ENCODE measurements at regions not wholly inside any gene's neighbourhood (a gene's known extent, or its start where the extent isn't known, plus 50 kb on each side); places are given as distances from the start of the nearest gene placed in this dataset.

GRCh38 chr7:110017405-110017804 is 1073.5 kb upstream of the LRRN3 start:
- no peak for DNase-seq
- Histone ChIP-seq H3K27ac (ENCODE audit: low read length) (no peak overlapping the region), H3K36me3 (ENCODE audit: control insufficient read depth, insufficient read depth, low read length) (no peaks in the 10 kb centered on the region), H3K27me3 (ENCODE audit: control insufficient read depth, insufficient read depth, low read length) (no peaks in the 10 kb centered on the region), H3K9me3 (ENCODE audit: control insufficient read depth, low read depth, low read length) (no peaks in the 10 kb centered on the region), H3K4me1 (ENCODE audit: control insufficient read depth, insufficient read depth, low read length) (peaks cover 3% of the 10 kb centered on the region), H3K4me3 (ENCODE audit: low read length) (no peak overlapping the region)
- WGBS (ENCODE audit: insufficient coverage, low lambda C conversion rate): no CpG with 5 or more reads among the region's 1 CpG

DNA sequence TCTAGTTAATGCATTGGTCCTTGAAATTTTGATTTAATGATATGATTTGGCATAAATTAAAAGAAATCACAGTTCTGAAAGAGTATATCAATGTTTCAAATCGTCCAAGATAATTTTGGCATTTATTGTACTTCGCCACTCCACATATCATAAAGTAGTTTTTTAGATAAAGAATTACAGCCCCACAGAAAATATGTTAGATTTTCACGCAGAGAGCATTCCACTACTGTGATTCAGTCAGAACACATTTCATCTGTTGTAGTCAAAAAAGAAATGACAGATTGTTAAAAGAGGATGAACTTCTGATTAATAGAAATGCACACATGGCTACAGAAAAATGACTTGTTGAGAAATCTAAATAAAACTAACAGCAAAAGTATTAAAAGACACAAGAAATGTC is 1063.5 kb upstream of the LRRN3 start:
- 78% methylated on average over 3 of the region's 3 CpGs for WGBS (ENCODE audit: insufficient coverage, low lambda C conversion rate)
- no peak overlapping the region for H3K4me3 ChIP-seq (ENCODE audit: low read length)

GRCh38 chr7:110043519-110043918 is 1047.4 kb upstream of the LRRN3 start:
- no peaks in the 10 kb centered on the region for H3K36me3 ChIP-seq (ENCODE audit: control insufficient read depth, insufficient read depth, low read length)
- H3K4me3 ChIP-seq (ENCODE audit: low read length): no peak overlapping the region
- no peaks in the 10 kb centered on the region for H3K27me3 ChIP-seq (ENCODE audit: control insufficient read depth, insufficient read depth, low read length)
- H3K27ac ChIP-seq (ENCODE audit: low read length): no peak overlapping the region
- DNase-seq: no peak
- no peaks in the 10 kb centered on the region for H3K9me3 ChIP-seq (ENCODE audit: control insufficient read depth, low read depth, low read length)
- no peaks in the 10 kb centered on the region for H3K4me1 ChIP-seq (ENCODE audit: control insufficient read depth, insufficient read depth, low read length)
- no CpG with 5 or more reads among the region's 1 CpG for WGBS (ENCODE audit: insufficient coverage, low lambda C conversion rate)

More for the DNA sequence above, 1063.5 kb upstream of the LRRN3 start:
- Histone ChIP-seq H3K9me3 (ENCODE audit: control insufficient read depth, low read depth, low read length) (no peaks in the 10 kb centered on the region), H3K27ac (ENCODE audit: low read length) (no peak overlapping the region), H3K4me1 (ENCODE audit: control insufficient read depth, insufficient read depth, low read length) (no peaks in the 10 kb centered on the region), H3K27me3 (ENCODE audit: control insufficient read depth, insufficient read depth, low read length) (no peaks in the 10 kb centered on the region), H3K36me3 (ENCODE audit: control insufficient read depth, insufficient read depth, low read length) (no peaks in the 10 kb centered on the region)
- no peak for DNase-seq

DNA sequence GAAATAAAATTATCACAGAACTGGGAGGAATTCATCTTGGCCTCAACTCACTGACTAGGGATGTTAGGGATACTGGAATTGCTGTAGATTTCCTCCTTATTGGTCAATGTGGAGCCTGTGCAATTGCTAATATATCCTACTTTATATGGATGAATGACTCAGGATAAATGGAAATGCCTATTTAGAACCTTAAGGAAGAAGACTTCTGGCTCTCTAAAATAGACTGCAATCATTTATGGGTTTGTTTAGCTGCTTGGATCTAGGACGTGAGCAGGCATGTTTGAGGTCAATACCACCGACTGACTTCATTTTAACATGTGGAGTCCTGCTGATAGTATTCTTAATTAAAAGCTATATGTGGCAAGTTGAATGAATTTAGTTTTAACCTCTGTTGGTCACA is 1040.1 kb upstream of the LRRN3 start:
- H3K27me3 ChIP-seq (ENCODE audit: control insufficient read depth, insufficient read depth, low read length): no peaks in the 10 kb centered on the region
- WGBS (ENCODE audit: insufficient coverage, low lambda C conversion rate): no CpG with 5 or more reads among the region's 2 CpGs

DNA sequence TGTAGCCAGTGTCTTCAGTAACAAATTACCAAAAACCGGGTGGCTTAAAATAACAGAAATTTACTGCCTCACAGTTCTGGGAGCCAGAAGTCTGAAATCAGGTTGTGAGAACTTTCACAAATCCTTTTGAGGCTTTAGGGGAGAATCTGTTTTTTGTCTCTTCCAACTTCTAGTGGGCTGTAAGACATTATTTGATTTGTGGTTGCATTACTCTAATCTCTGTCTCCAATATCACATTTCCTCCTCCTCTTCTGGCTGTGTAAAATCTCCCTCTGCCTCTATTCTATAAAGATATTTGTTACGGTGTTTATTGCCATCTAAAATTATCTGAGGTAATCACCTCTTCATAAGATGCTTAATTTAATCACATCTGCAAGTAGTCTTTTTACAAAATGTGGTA is 1039.6 kb upstream of the LRRN3 start:
- no peaks in the 10 kb centered on the region for H3K9me3 ChIP-seq (ENCODE audit: control insufficient read depth, low read depth, low read length)
- DNase-seq: no peak
- H3K27ac ChIP-seq (ENCODE audit: low read length): no peak overlapping the region
- no peak overlapping the region for H3K4me3 ChIP-seq (ENCODE audit: low read length)
- H3K27me3 ChIP-seq (ENCODE audit: control insufficient read depth, insufficient read depth, low read length): no peaks in the 10 kb centered on the region
- 67% methylated on average over 1 of the region's 2 CpGs for WGBS (ENCODE audit: insufficient coverage, low lambda C conversion rate)
- no peaks in the 10 kb centered on the region for H3K36me3 ChIP-seq (ENCODE audit: control insufficient read depth, insufficient read depth, low read length)
- H3K4me1 ChIP-seq (ENCODE audit: control insufficient read depth, insufficient read depth, low read length): no peaks in the 10 kb centered on the region

More for the DNA sequence above, 1040.1 kb upstream of the LRRN3 start:
- H3K4me3 ChIP-seq (ENCODE audit: low read length): no peak overlapping the region
- DNase-seq: no peak
- H3K4me1 ChIP-seq (ENCODE audit: control insufficient read depth, insufficient read depth, low read length): no peaks in the 10 kb centered on the region
- no peaks in the 10 kb centered on the region for H3K36me3 ChIP-seq (ENCODE audit: control insufficient read depth, insufficient read depth, low read length)
- H3K9me3 ChIP-seq (ENCODE audit: control insufficient read depth, low read depth, low read length): no peaks in the 10 kb centered on the region
- no peak overlapping the region for H3K27ac ChIP-seq (ENCODE audit: low read length)

DNA sequence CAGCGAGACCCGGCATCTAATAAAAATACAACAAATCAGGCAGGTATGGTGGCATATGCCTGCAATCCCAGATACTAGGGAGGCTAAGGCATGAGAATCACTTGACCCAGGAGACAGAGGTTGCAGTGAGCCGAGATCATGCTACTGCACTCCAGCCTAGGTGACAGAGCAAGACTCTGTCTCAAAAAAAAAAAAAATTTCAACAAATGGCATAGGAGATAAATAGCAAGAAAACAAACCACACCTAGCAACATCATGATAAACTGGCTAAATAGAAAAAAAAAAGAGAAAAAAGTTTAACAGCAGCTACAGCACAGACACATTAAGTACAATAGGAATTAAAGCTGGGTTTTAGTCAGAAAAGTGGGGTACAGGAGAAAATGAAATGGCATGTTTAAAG is 1034.6 kb upstream of the LRRN3 start:
- no peaks in the 10 kb centered on the region for H3K27me3 ChIP-seq (ENCODE audit: control insufficient read depth, insufficient read depth, low read length)
- no CpG with 5 or more reads among the region's 3 CpGs for WGBS (ENCODE audit: insufficient coverage, low lambda C conversion rate)

DNA sequence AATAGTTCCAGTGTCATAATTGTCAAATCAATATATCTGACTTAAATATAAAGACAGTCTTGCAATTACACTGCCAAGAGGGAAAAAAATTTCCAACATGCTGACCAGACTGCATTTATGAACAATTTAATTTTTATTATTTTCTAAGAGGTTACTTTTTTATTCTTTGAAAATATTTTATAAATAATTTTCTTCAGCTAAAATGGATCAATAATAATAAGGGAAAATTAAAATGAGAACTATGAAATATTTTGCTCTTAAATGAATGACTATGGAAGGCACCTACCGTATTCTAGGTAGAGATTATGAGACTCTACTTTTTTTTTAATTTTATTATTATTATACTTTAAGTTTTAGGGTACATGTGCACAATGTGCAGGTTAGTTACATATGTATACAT is 1032.5 kb upstream of the LRRN3 start:
- Histone ChIP-seq H3K9me3 (ENCODE audit: control insufficient read depth, low read depth, low read length) (no peaks in the 10 kb centered on the region), H3K27ac (ENCODE audit: low read length) (no peak overlapping the region), H3K36me3 (ENCODE audit: control insufficient read depth, insufficient read depth, low read length) (no peaks in the 10 kb centered on the region), H3K4me3 (ENCODE audit: low read length) (no peak overlapping the region), H3K27me3 (ENCODE audit: control insufficient read depth, insufficient read depth, low read length) (no peaks in the 10 kb centered on the region), H3K4me1 (ENCODE audit: control insufficient read depth, insufficient read depth, low read length) (no peaks in the 10 kb centered on the region)
- DNase-seq: no peak
- WGBS (ENCODE audit: insufficient coverage, low lambda C conversion rate): 100% methylated on average over 1 of the region's 1 CpG

More for the DNA sequence above, 1034.6 kb upstream of the LRRN3 start:
- no peaks in the 10 kb centered on the region for H3K36me3 ChIP-seq (ENCODE audit: control insufficient read depth, insufficient read depth, low read length)
- DNase-seq: no peak
- no peak overlapping the region for H3K4me3 ChIP-seq (ENCODE audit: low read length)
- H3K9me3 ChIP-seq (ENCODE audit: control insufficient read depth, low read depth, low read length): no peaks in the 10 kb centered on the region
- no peaks in the 10 kb centered on the region for H3K4me1 ChIP-seq (ENCODE audit: control insufficient read depth, insufficient read depth, low read length)
- H3K27ac ChIP-seq (ENCODE audit: low read length): no peak overlapping the region

DNA sequence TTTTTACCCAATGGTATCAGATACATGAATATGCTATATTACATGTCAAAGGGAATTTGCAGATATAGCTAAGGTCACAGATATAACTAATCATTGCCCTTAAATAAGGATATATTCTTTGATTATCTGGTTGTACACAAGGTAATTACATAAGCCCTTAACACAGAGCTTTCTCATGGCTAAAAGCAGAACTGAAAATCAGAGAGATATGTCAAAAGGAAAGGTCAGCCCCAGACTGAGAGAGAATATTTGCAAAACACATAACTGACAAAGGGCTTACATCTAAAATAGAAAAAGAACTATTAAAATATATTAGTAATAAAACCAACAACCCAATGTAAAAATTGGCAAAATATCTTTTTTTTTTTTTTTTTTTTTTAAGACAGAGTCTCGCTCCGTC is 1029.5 kb upstream of the LRRN3 start:
- DNase-seq: no peak
- H3K9me3 ChIP-seq (ENCODE audit: control insufficient read depth, low read depth, low read length): no peaks in the 10 kb centered on the region
- no peak overlapping the region for H3K27ac ChIP-seq (ENCODE audit: low read length)
- H3K36me3 ChIP-seq (ENCODE audit: control insufficient read depth, insufficient read depth, low read length): no peaks in the 10 kb centered on the region
- no peaks in the 10 kb centered on the region for H3K4me1 ChIP-seq (ENCODE audit: control insufficient read depth, insufficient read depth, low read length)
- H3K4me3 ChIP-seq (ENCODE audit: low read length): no peak overlapping the region
- no CpG with 5 or more reads among the region's 2 CpGs for WGBS (ENCODE audit: insufficient coverage, low lambda C conversion rate)
- H3K27me3 ChIP-seq (ENCODE audit: control insufficient read depth, insufficient read depth, low read length): no peaks in the 10 kb centered on the region

- H3K9me3 ChIP-seq (ENCODE audit: control insufficient read depth, low read depth, low read length): no peaks in the 10 kb centered on the region
- no peak overlapping the region for H3K27ac ChIP-seq (ENCODE audit: low read length)
- DNase-seq: no peak
- H3K27me3 ChIP-seq (ENCODE audit: control insufficient read depth, insufficient read depth, low read length): no peaks in the 10 kb centered on the region
- no peaks in the 10 kb centered on the region for H3K4me1 ChIP-seq (ENCODE audit: control insufficient read depth, insufficient read depth, low read length)
- no peak overlapping the region for H3K4me3 ChIP-seq (ENCODE audit: low read length)
- H3K36me3 ChIP-seq (ENCODE audit: control insufficient read depth, insufficient read depth, low read length): no peaks in the 10 kb centered on the region
- 59% methylated on average over 3 of the region's 3 CpGs for WGBS (ENCODE audit: insufficient coverage, low lambda C conversion rate)
Measured at GRCh38 chr7:110065121-110065520, 1025.8 kb upstream of the LRRN3 start.

GRCh38 chr7:110066843-110067242 is 1024.1 kb upstream of the LRRN3 start:
- Histone ChIP-seq H3K27ac (ENCODE audit: low read length) (no peak overlapping the region), H3K36me3 (ENCODE audit: control insufficient read depth, insufficient read depth, low read length) (no peaks in the 10 kb centered on the region), H3K9me3 (ENCODE audit: control insufficient read depth, low read depth, low read length) (no peaks in the 10 kb centered on the region), H3K4me1 (ENCODE audit: control insufficient read depth, insufficient read depth, low read length) (no peaks in the 10 kb centered on the region), H3K4me3 (ENCODE audit: low read length) (no peak overlapping the region), H3K27me3 (ENCODE audit: control insufficient read depth, insufficient read depth, low read length) (no peaks in the 10 kb centered on the region)
- no CpG with 5 or more reads among the region's 2 CpGs for WGBS (ENCODE audit: insufficient coverage, low lambda C conversion rate)
- DNase-seq: no peak

GRCh38 chr7:110071192-110071591 is 1019.7 kb upstream of the LRRN3 start:
- Histone ChIP-seq H3K4me1 (ENCODE audit: control insufficient read depth, insufficient read depth, low read length) (no peaks in the 10 kb centered on the region), H3K36me3 (ENCODE audit: control insufficient read depth, insufficient read depth, low read length) (no peaks in the 10 kb centered on the region), H3K9me3 (ENCODE audit: control insufficient read depth, low read depth, low read length) (no peaks in the 10 kb centered on the region), H3K27ac (ENCODE audit: low read length) (no peak overlapping the region), H3K4me3 (ENCODE audit: low read length) (no peak overlapping the region), H3K27me3 (ENCODE audit: control insufficient read depth, insufficient read depth, low read length) (no peaks in the 10 kb centered on the region)
- DNase-seq: no peak
- 90% methylated on average over 2 of the region's 4 CpGs for WGBS (ENCODE audit: insufficient coverage, low lambda C conversion rate)
